Neural cell (in vitro differentiated cells): ENCODE measurements at regions not wholly inside any gene's neighbourhood (a gene's known extent, or its start where the extent isn't known, plus 50 kb on each side); places are given as distances from the start of the nearest gene placed in this dataset.

Experiments
- H2AFZ ChIP-seq: fragments of 200-600, 300-800 bp; sonication (generic), shearing (Covaris generic); 2 replicates; pipeline ENCODE4 v1.6.0; 2014; ENCODE audit warnings: low read depth, mild to moderate bottlenecking, antibody characterized with exemption, low read length, moderate library complexity
- H3F3A ChIP-seq: fragments of 200-600 bp; shearing (Covaris generic); 2 replicates; pipeline ENCODE4 v1.6.1; 2016; ENCODE audit warnings: mild to moderate bottlenecking, moderate library complexity, mixed read lengths, antibody characterized with exemption, low read length; ENCODE audit not compliant: insufficient read depth, poor library complexity, severe bottlenecking
- H3K27ac ChIP-seq: fragments of 200-600, 300-800 bp; sonication (generic), shearing (Covaris generic); 2 replicates; pipeline ENCODE4 v1.5.1; 2014; ENCODE audit warnings: mild to moderate bottlenecking, low read length, moderate library complexity
- H3K27me3 ChIP-seq: fragments of 300-800, 200-600 bp; sonication (generic), shearing (Covaris generic); 2 replicates; pipeline ENCODE4 v1.6.0; 2014; ENCODE audit warnings: mild to moderate bottlenecking, low read depth, low read length, moderate library complexity; ENCODE audit not compliant: insufficient read depth
- H3K36me3 ChIP-seq: fragments of 300-800, 200-600 bp; sonication (generic), shearing (Covaris generic); 2 replicates; pipeline ENCODE4 v1.5.1; 2014; ENCODE audit warnings: mild to moderate bottlenecking, antibody characterized with exemption, low read length, moderate library complexity; ENCODE audit not compliant: insufficient read depth
- H3K4me2 ChIP-seq: fragments of 300-800, 200-600 bp; sonication (generic), shearing (Covaris generic); 2 replicates; pipeline ENCODE4 v1.6.0; 2014; ENCODE audit warnings: mild to moderate bottlenecking, low read length
- H3K4me3 ChIP-seq: fragments of 300-800, 200-600 bp; sonication (generic), shearing (Covaris generic); 2 replicates; pipeline ENCODE4 v1.5.1; 2014; ENCODE audit warnings: mild to moderate bottlenecking, low read length, moderate library complexity
- H3K79me2 ChIP-seq: fragments of 200-600 bp; shearing (Covaris generic); replicated peaks from 2 replicates; pipeline ENCODE4 v1.6.0; 2014; ENCODE audit warnings: mild to moderate bottlenecking, low read length, moderate library complexity; ENCODE audit not compliant: insufficient read depth
- H3K9ac ChIP-seq: fragments of 300-800, 200-600 bp; sonication (generic), shearing (Covaris generic); 2 replicates; pipeline ENCODE4 v1.6.1; 2016; ENCODE audit warnings: mild to moderate bottlenecking, low read length, mixed read lengths
- H3K9me2 ChIP-seq: fragments of 200-600 bp; shearing (Covaris generic); 2 replicates; pipeline ENCODE4 v1.6.1; 2016; ENCODE audit warnings: mild to moderate bottlenecking, low read length, mixed read lengths; ENCODE audit not compliant: insufficient read depth
- H3K9me3 ChIP-seq: fragments of 200-600, 300-800 bp; sonication (generic), shearing (Covaris generic); 2 replicates; pipeline ENCODE4 v1.6.1; 2016; ENCODE audit warnings: mild to moderate bottlenecking, mixed run types, low read length, moderate library complexity, mixed read lengths
- H4K20me1 ChIP-seq: fragments of 200-600 bp; shearing (Covaris generic); 2 replicates; pipeline ENCODE4 v1.6.1; 2016; ENCODE audit warnings: mild to moderate bottlenecking, mixed run types; ENCODE audit not compliant: insufficient read depth
- CTCF ChIP-seq: fragments of 450-650 bp; IDR thresholded peaks from 2 replicates; pipeline ENCODE4 v1.5.1; 2014; ENCODE audit warnings: antibody characterized with exemption, mild to moderate bottlenecking, moderate library complexity; ENCODE audit not compliant: poor library complexity, severe bottlenecking
- EP300 ChIP-seq: fragments of 450-650 bp; conservative IDR thresholded peaks from 2 replicates; pipeline ENCODE4 v1.6.1; 2014; ENCODE audit warnings: antibody characterized with exemption, mild to moderate bottlenecking, moderate library complexity; ENCODE audit not compliant: poor library complexity, severe bottlenecking
- EZH2 ChIP-seq: fragments of 200-600, 300-800 bp; shearing (Covaris generic), sonication (generic); IDR thresholded peaks from 2 replicates; pipeline ENCODE4 v1.6.1; 2014; ENCODE audit warnings: antibody characterized with exemption, low read length, borderline replicate concordance, mild to moderate bottlenecking; ENCODE audit not compliant: insufficient read depth, poor library complexity, severe bottlenecking
- MXI1 ChIP-seq: fragments of 450-650 bp; conservative IDR thresholded peaks from 2 replicates; pipeline ENCODE4 v1.6.1; 2014; ENCODE audit warnings: antibody characterized with exemption, mild to moderate bottlenecking; ENCODE audit not compliant: poor library complexity, severe bottlenecking
- POLR2AphosphoS5 ChIP-seq: IDR thresholded peaks from 2 replicates; pipeline ENCODE4 v1.6.1; 2012
- RAD21 ChIP-seq: fragments of 450-650 bp; conservative IDR thresholded peaks from 2 replicates; pipeline ENCODE4 v1.6.1; 2014; ENCODE audit warnings: antibody characterized with exemption, mild to moderate bottlenecking, moderate library complexity
- REST ChIP-seq: IDR thresholded peaks from 2 replicates; pipeline ENCODE4 v1.6.1; 2012; ENCODE audit warnings: borderline replicate concordance
- SMC3 ChIP-seq: fragments of 450-650 bp; conservative IDR thresholded peaks from 2 replicates; pipeline ENCODE4 v1.6.1; 2014; ENCODE audit warnings: antibody characterized with exemption, mild to moderate bottlenecking, moderate library complexity; ENCODE audit not compliant: poor library complexity
- TAF1 ChIP-seq: IDR thresholded peaks from 2 replicates; pipeline ENCODE4 v1.6.1; 2012; ENCODE audit warnings: low read depth

GRCh38 chr7:18243731-18244130 lies 216.1 kb upstream of the PRPS1L1 start:
- TF ChIP-seq REST = no peak
- Histone ChIP-seq H3K79me2 (no peaks in the 10 kb centered on the region), H3K4me3 (no peak overlapping the region), H3K27me3 (no peaks in the 10 kb centered on the region), H4K20me1 (no peaks in the 10 kb centered on the region), H3F3A (no peaks in the 10 kb centered on the region), H3K27ac (no peak overlapping the region), H2AFZ (no peak overlapping the region), H3K4me2 (no peak overlapping the region), H3K9ac (no peak overlapping the region), H3K36me3 (no peaks in the 10 kb centered on the region), H3K9me2 (no peaks in the 10 kb centered on the region), H3K9me3 (no peaks in the 10 kb centered on the region)

GRCh38 chr7:18250133-18250532 lies 222.5 kb upstream of the PRPS1L1 start:
- H2AFZ ChIP-seq = no peak overlapping the region
- H3K27ac ChIP-seq = no peak overlapping the region
- peaks cover 6% of the 10 kb centered on the region for H3K9me3 ChIP-seq
- no peaks in the 10 kb centered on the region for H3K9me2 ChIP-seq
- H3F3A ChIP-seq = no peaks in the 10 kb centered on the region
- H3K4me3 ChIP-seq = no peak overlapping the region
- no peaks in the 10 kb centered on the region for H4K20me1 ChIP-seq
- no peaks in the 10 kb centered on the region for H3K36me3 ChIP-seq
- TF ChIP-seq EZH2 (no peak), CTCF (no peak), MXI1 (no peak), RAD21 (no peak), POLR2AphosphoS5 (no peak), REST (no peak), SMC3 (no peak), EP300 (no peak), TAF1 (no peak)
- H3K4me2 ChIP-seq = no peak overlapping the region
- H3K9ac ChIP-seq = no peak overlapping the region
- H3K27me3 ChIP-seq = no peaks in the 10 kb centered on the region
- H3K79me2 ChIP-seq = no peaks in the 10 kb centered on the region
